ENCODE measurements at regions not wholly inside any gene's neighbourhood (a gene's known extent, or its start where the extent isn't known, plus 50 kb on each side); places are given as distances from the start of the nearest gene placed in this dataset.

- TF ChIP-seq CTCF (tag by site-specific recombination; IDR thresholded peaks at IDR 0.05) = peak; percentile 72
- no peak for TF ChIP-seq ZNF24 (tag by site-specific recombination; IDR thresholded peaks at IDR 0.05)
- no peak for TF ChIP-seq REST (tag by site-specific recombination; IDR thresholded peaks at IDR 0.05)
- TF ChIP-seq ZNF202 (tag by site-specific recombination; IDR thresholded peaks at IDR 0.05; ENCODE audit: borderline replicate concordance) = no peak
- TF ChIP-seq ELK4 (IDR thresholded peaks at IDR 0.05; ENCODE audit: borderline replicate concordance, low read depth, low read length) = no peak
- TF ChIP-seq ZNF837 (tag by site-specific recombination; IDR thresholded peaks at IDR 0.05) = no peak
- no peak for TF ChIP-seq ZNF510 (tag by site-specific recombination; IDR thresholded peaks at IDR 0.05; ENCODE audit: insufficient replicate concordance)
- no peak for TF ChIP-seq ZNF677 (tag by site-specific recombination; IDR thresholded peaks at IDR 0.05)
- no peak for TF ChIP-seq ZNF423 (tag by site-specific recombination; IDR thresholded peaks at IDR 0.05)
These were observed 177.6 kb downstream of the IGLL1 start for GRCh38 chr22:23402275-23403151.

Measured in HEK293 (cell line).